Nephron (organoid): ENCODE measurements at regions not wholly inside any gene's neighbourhood (a gene's known extent, or its start where the extent isn't known, plus 50 kb on each side); places are given as distances from the start of the nearest gene placed in this dataset.
"Not testable (repeated sequence)": the region's sequence is repeated elsewhere in the genome, so short reads cannot be mapped to it uniquely, and the experiment has no call there.

Source experiments
- H3K27ac Mint-ChIP-seq, 3 experiments: 2 replicates each; pipeline ENCODE4 v1.8.0; 2020; ENCODE audit warnings: mixed read lengths in 3 of 3, mild to moderate bottlenecking in 2 of 3, moderate library complexity in 1 of 3
- H3K27me3 Mint-ChIP-seq: 2 replicates; pipeline ENCODE4 v1.8.0; 2021; ENCODE audit warnings: low read depth, mild to moderate bottlenecking, moderate library complexity, mixed read lengths
- H3K36me3 Mint-ChIP-seq: 2 replicates; pipeline ENCODE4 v1.8.0; 2020; ENCODE audit warnings: low read depth, mixed read lengths
- H3K4me1 Mint-ChIP-seq: 2 replicates; pipeline ENCODE4 v1.8.0; 2020; ENCODE audit warnings: mixed read lengths
- H3K4me3 Mint-ChIP-seq, 3 experiments: 2 replicates each; pipeline ENCODE4 v1.8.0; 2020; ENCODE audit warnings: mild to moderate bottlenecking in 3 of 3, mixed read lengths in 3 of 3, moderate library complexity in 2 of 3
- H3K9me3 Mint-ChIP-seq: 2 replicates; pipeline ENCODE4 v1.8.0; 2020; ENCODE audit warnings: mixed read lengths
- TF ChIP-seq, protein P1 (sequence below), 3 experiments: fragments of 200-600 bp; sonication (generic); IDR thresholded peaks; one replicate each; pipeline ENCODE4 v1.5.0; 2021; ENCODE audit warnings: antibody characterized with exemption in 3 of 3; ENCODE audit not compliant: unreplicated experiment in 3 of 3

DNA sequence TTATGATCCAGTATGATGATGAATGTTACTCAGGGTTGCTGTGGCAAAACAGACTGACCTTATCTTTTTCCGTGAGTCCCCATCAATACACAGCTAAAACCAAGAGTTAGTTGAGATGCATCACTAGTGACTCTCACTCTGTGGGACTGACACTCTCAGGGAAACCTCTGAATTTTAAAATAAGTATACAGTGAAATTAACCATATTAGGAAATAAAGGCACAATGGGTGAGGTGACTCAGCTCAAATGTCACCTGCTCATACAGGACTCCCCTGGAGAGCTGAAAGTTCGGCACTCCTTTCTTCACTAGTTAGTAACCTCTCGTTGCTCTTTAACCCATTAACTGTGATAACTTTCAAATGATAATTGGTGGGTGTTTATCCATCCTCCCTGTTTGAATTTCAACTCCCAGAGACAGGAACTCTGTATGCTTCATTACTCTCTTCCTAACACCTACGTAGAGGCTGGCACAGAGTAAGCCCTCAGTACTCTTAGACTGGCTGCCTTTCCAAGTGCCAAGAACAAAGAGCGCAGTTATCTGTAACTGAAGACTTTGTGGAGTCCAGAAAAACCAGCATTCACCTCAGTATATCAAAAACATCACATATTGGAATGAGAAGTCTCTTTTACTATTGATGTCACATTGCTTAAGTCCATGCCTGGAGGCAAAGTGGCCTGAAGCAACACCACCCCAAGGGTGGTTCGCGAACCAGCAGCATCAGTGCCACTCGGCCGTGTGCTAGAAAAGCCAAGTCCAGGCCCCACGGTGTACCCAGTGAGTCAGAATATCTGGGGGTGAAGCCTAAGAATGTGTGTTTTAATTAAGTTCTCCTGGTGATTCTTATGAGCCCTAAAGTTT, 91.1 kb downstream of the NIBAN1 start:
- H3K27ac Mint-ChIP-seq: no peak overlapping the region
- no peaks in the 10 kb centered on the region for H3K4me1 Mint-ChIP-seq
- no peaks in the 10 kb centered on the region for H3K27me3 Mint-ChIP-seq
- no peaks in the 10 kb centered on the region for H3K36me3 Mint-ChIP-seq
- TF ChIP-seq, protein P1, sequence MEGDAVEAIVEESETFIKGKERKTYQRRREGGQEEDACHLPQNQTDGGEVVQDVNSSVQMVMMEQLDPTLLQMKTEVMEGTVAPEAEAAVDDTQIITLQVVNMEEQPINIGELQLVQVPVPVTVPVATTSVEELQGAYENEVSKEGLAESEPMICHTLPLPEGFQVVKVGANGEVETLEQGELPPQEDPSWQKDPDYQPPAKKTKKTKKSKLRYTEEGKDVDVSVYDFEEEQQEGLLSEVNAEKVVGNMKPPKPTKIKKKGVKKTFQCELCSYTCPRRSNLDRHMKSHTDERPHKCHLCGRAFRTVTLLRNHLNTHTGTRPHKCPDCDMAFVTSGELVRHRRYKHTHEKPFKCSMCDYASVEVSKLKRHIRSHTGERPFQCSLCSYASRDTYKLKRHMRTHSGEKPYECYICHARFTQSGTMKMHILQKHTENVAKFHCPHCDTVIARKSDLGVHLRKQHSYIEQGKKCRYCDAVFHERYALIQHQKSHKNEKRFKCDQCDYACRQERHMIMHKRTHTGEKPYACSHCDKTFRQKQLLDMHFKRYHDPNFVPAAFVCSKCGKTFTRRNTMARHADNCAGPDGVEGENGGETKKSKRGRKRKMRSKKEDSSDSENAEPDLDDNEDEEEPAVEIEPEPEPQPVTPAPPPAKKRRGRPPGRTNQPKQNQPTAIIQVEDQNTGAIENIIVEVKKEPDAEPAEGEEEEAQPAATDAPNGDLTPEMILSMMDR (IDR thresholded peaks at IDR 0.05; ENCODE audit: unreplicated experiment in 3 of 3): no peak
- H3K9me3 Mint-ChIP-seq: no peaks in the 10 kb centered on the region
- no peak overlapping the region for H3K4me3 Mint-ChIP-seq

DNA sequence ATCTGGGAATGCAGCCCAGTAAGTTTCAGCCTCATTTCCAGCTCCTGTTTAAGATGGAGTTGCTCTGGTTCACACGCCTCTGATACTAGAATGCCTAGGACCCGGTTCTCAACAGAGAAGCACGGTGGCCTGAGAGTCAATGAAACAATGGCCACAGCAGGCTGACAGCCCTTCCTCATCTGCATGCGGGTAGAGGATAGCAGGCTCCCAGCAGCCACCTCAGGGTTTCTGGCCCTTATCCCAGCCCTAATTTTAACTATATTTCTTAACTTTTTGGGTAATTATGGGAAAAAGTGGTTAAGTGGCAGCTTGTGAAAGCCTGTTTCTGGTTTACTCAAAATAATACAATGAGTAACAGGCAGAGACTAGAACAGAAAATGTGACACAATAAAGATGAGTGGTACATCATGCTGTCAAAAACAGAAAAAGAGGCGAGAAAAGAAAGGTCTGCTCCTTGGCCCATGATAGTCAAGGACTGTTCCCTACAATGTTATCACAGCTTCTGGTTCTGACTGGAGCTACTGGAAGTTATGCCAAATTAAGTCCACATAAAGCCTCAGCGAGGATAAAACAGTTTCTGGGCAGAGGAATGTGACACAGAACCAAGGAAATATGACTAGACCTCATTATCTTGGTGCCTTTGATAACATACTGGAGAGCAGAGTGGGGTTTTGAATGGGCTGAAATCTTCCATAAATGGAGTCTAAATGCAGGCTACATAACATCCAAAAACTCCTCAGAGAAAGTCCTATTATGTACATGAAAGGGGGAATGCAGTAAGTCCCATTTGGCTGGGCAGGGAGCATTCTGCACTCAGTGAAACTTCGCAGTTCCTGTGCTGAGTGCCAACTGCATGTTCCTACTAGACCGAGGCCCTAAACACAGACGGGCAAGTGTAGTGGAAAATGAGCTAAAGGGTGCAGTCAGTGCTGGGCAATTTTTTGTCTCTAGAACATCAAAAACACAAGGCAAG, 92.1 kb downstream of the NIBAN1 start:
- Mint-ChIP-seq H3K4me3 (no peak overlapping the region), H3K4me1 (no peaks in the 10 kb centered on the region), H3K27ac (no peak overlapping the region), H3K27me3 (no peaks in the 10 kb centered on the region), H3K36me3 (no peaks in the 10 kb centered on the region), H3K9me3 (no peaks in the 10 kb centered on the region)
- TF ChIP-seq, protein P1 (IDR thresholded peaks at IDR 0.05; ENCODE audit: unreplicated experiment in 3 of 3): no peak

DNA sequence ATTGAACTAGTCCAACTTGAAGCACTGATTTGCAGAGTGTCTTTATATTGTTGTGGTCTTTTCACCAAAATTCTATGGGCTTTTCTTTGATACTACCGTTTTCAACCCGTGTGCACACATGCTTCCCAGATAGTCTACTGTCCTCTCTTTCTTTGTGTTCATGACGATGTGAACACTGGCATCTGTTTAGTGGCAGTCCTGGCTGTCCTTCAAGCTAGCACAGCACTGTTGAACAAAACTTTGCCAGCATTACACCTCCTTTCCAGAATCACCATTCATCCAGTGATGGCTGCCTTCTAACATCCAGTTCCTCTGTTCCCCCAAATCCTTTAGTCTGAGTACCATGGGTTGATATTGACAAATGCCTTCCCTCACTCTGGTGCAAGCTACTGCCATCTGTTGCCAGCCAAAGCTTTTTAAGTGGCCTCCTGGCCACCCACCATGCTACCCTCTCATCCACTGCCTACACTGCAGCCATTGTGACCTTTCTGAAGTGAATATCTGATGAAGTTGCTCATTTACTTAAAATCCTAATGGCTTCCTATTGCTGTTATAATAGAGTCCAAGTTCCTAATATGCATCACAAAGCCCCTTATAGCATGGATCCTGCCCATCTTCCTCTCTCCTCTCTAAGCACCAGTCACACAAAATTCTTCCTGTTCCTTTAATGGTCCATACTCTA, 94.3 kb downstream of the NIBAN1 start:
- Mint-ChIP-seq H3K27ac (no peak overlapping the region), H3K4me3 (no peak overlapping the region), H3K4me1 (no peaks in the 10 kb centered on the region), H3K27me3 (no peaks in the 10 kb centered on the region), H3K9me3 (no peaks in the 10 kb centered on the region), H3K36me3 (no peaks in the 10 kb centered on the region)
- TF ChIP-seq, protein P1 (IDR thresholded peaks at IDR 0.05; ENCODE audit: unreplicated experiment in 3 of 3): no peak

DNA sequence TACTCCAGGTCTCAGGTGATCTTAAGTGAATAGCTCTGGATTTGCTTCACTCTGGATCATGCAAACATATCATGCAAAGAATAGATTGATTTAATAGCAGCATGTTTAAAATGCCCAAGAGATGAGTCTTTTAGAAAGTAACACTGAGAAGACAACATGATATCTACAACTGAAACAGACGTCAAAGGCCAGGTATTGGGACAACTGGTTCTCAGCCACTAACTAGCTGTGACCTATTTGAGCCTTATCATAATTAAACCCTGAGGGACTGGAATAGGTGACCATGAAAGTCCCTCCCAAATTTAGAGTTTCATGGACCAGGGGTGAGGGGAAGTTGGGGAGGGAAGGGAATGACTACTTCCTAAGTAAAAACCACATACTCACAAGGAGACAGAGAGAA, 95.7 kb downstream of the NIBAN1 start:
- Mint-ChIP-seq H3K4me3 (no peak overlapping the region), H3K27me3 (no peaks in the 10 kb centered on the region), H3K4me1 (no peaks in the 10 kb centered on the region), H3K27ac (no peak overlapping the region), H3K36me3 (no peaks in the 10 kb centered on the region), H3K9me3 (peaks cover under 1% of the 10 kb centered on the region)
- TF ChIP-seq, protein P1 (IDR thresholded peaks at IDR 0.05; ENCODE audit: unreplicated experiment in 3 of 3): no peak

DNA sequence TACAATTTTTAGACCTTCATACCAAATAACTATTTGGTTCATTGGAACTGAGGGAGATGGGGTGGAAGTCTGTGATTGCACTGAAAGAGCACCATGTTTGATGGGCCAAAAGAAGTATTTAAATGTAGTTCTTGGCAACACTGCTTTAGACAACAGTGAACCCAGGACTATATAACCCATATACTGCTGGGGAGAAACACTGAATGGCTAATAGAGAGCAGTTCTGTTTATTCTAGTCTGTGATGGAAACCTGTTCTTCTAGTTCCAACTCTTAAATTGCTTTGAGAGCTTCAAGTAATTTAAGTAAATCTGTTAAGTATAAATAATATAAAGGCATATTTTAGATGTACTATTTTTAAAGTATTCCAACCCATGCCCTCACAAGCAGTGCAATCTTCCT, 96.3 kb downstream of the NIBAN1 start:
- H3K27me3 Mint-ChIP-seq: no peaks in the 10 kb centered on the region
- no peak overlapping the region for H3K4me3 Mint-ChIP-seq
- H3K9me3 Mint-ChIP-seq: peaks cover 3% of the 10 kb centered on the region
- H3K36me3 Mint-ChIP-seq: no peaks in the 10 kb centered on the region
- TF ChIP-seq, protein P1 (IDR thresholded peaks at IDR 0.05; ENCODE audit: unreplicated experiment in 3 of 3): no peak
- H3K4me1 Mint-ChIP-seq: no peaks in the 10 kb centered on the region
- no peak overlapping the region for H3K27ac Mint-ChIP-seq

DNA sequence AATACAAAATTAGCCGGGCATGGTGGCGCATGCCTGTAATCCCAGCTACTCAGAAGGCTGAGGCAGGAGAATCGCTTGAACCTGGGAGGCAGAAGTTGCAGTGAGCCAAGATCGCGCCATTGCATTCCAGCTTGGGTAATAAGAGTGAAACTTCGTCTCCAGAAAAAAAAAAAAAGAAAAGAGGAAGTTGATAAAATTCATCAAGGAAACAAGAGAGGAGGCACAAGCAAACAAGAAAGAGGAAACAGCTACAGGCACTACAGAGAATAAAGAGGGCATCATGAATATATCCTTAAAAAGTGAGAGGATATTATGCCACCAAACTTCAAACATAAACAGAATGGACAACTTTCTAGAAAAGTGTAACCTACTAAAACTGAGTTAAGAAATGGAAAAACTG, 98.3 kb downstream of the NIBAN1 start:
- H3K9me3 Mint-ChIP-seq, H3K36me3 Mint-ChIP-seq, H3K4me1 Mint-ChIP-seq, H3K4me3 Mint-ChIP-seq, H3K27ac Mint-ChIP-seq, H3K27me3 Mint-ChIP-seq: not testable (repeated sequence)
